ENCODE measurements at regions not wholly inside any gene's neighbourhood (a gene's known extent, or its start where the extent isn't known, plus 50 kb on each side); places are given as distances from the start of the nearest gene placed in this dataset.
"Not testable (repeated sequence)": the region's sequence is repeated elsewhere in the genome, so short reads cannot be mapped to it uniquely, and the experiment has no call there.

GRCh38 chr12:24360057-24360456 is 410.6 kb upstream of the SOX5 start:
- no peaks in the 10 kb centered on the region for H3K4me1 ChIP-seq
- H3K4me3 ChIP-seq: no peak overlapping the region
- no peak for DNase-seq
- intact Hi-C loops (cut with DNase I; ENCODE audit: low total_unique reads): no loop called here
- H3K36me3 ChIP-seq (ENCODE audit: low read depth, missing control alignments): no peaks in the 10 kb centered on the region
- no peaks in the 10 kb centered on the region for H3K27me3 ChIP-seq
- WGBS, 2 donors: 79 to 85% methylated on average over 1 of the region's 1 CpG
- H3K9me3 ChIP-seq: no peaks in the 10 kb centered on the region
- H3K27ac ChIP-seq: no peak overlapping the region
- TF ChIP-seq POLR2A (IDR thresholded peaks at IDR 0.05) (no peak), CTCF (IDR thresholded peaks at IDR 0.05) (no peak)

- no peaks in the 10 kb centered on the region for H3K36me3 ChIP-seq (ENCODE audit: low read depth, missing control alignments)
- no peak for DNase-seq
- no peaks in the 10 kb centered on the region for H3K4me1 ChIP-seq
- no peaks in the 10 kb centered on the region for H3K27me3 ChIP-seq
- no peaks in the 10 kb centered on the region for H3K9me3 ChIP-seq
- TF ChIP-seq CTCF (IDR thresholded peaks at IDR 0.05) (no peak), POLR2A (IDR thresholded peaks at IDR 0.05) (no peak)
- intact Hi-C loops (cut with DNase I; ENCODE audit: low total_unique reads): no loop called here
- no peak overlapping the region for H3K27ac ChIP-seq
- WGBS, 2 donors: 68 to 79% methylated on average over 1 of the region's 1 CpG
- H3K4me3 ChIP-seq: no peak overlapping the region
These were observed 409.9 kb upstream of the SOX5 start for GRCh38 chr12:24359418-24359817.

GRCh38 chr12:24356240-24356804 is 406.9 kb upstream of the SOX5 start:
- no peaks in the 10 kb centered on the region for H3K36me3 ChIP-seq (ENCODE audit: low read depth, missing control alignments)
- no peak for DNase-seq
- no peaks in the 10 kb centered on the region for H3K27me3 ChIP-seq
- no peak overlapping the region for H3K27ac ChIP-seq
- H3K9me3 ChIP-seq: no peaks in the 10 kb centered on the region
- H3K4me1 ChIP-seq: no peaks in the 10 kb centered on the region
- intact Hi-C loops (cut with DNase I; ENCODE audit: low total_unique reads): no loop called here
- WGBS, 2 donors: 82% methylated on average over 3 of the region's 3 CpGs
- TF ChIP-seq CTCF (IDR thresholded peaks at IDR 0.05) (no peak), POLR2A (IDR thresholded peaks at IDR 0.05) (no peak)
- no peak overlapping the region for H3K4me3 ChIP-seq

- Histone ChIP-seq H3K4me3 (no peak overlapping the region), H3K36me3 (ENCODE audit: low read depth, missing control alignments) (no peaks in the 10 kb centered on the region), H3K27ac (no peak overlapping the region), H3K9me3 (no peaks in the 10 kb centered on the region), H3K4me1 (no peaks in the 10 kb centered on the region), H3K27me3 (no peaks in the 10 kb centered on the region)
- intact Hi-C loops (cut with DNase I; ENCODE audit: low total_unique reads): no loop called here
- no peak for DNase-seq
- no peak for TF ChIP-seq POLR2A (IDR thresholded peaks at IDR 0.05)
- no peak for TF ChIP-seq CTCF (IDR thresholded peaks at IDR 0.05)
- 89 to 97% methylated on average over 5 of the region's 5 CpGs for whole genome bisulfite sequencing, 2 donors
These were observed 402.9 kb upstream of the SOX5 start for GRCh38 chr12:24352363-24352762.

GRCh38 chr12:24349051-24349799 is 399.8 kb upstream of the SOX5 start:
- no peaks in the 10 kb centered on the region for H3K4me1 ChIP-seq
- 91 to 95% methylated on average over 4 of the region's 4 CpGs for WGBS, 2 donors
- H3K36me3 ChIP-seq (ENCODE audit: low read depth, missing control alignments): no peaks in the 10 kb centered on the region
- H3K4me3 ChIP-seq: no peak overlapping the region
- no peak overlapping the region for H3K27ac ChIP-seq
- intact Hi-C loops (cut with DNase I; ENCODE audit: low total_unique reads): no loop called here
- DNase-seq: no peak
- TF ChIP-seq CTCF (IDR thresholded peaks at IDR 0.05) (no peak), POLR2A (IDR thresholded peaks at IDR 0.05) (no peak)
- no peaks in the 10 kb centered on the region for H3K27me3 ChIP-seq
- H3K9me3 ChIP-seq: no peaks in the 10 kb centered on the region

GRCh38 chr12:24348180-24348579 is 398.7 kb upstream of the SOX5 start:
- H3K4me3 ChIP-seq; H3K27ac ChIP-seq; intact Hi-C loops (cut with DNase I; ENCODE audit: low total_unique reads); H3K9me3 ChIP-seq; H3K27me3 ChIP-seq; DNase-seq; H3K4me1 ChIP-seq; H3K36me3 ChIP-seq (ENCODE audit: low read depth, missing control alignments): not testable (repeated sequence)
- 84 to 87% methylated on average over 5 of the region's 5 CpGs for WGBS, 2 donors
